Sigmoid colon (tissue), 6 donors: ENCODE measurements at regions not wholly inside any gene's neighbourhood (a gene's known extent, or its start where the extent isn't known, plus 50 kb on each side); places are given as distances from the start of the nearest gene placed in this dataset.

Experiments used
- DNase-seq: peaks from one replicate; pipeline ENCODE4 v3.0.0-alpha.2; 2019
- H3K27ac ChIP-seq, 4 donors: fragments of 200-600 bp; sonication (generic); one replicate each; pipeline ENCODE4 v1.5.1; 2016 to 2019; ENCODE audit warnings: mild to moderate bottlenecking in 1 of 4
- H3K27me3 ChIP-seq, 3 donors: fragments of 200-600 bp; sonication (generic); one replicate each; pipeline ENCODE4 v1.5.1; 2019; ENCODE audit warnings: mild to moderate bottlenecking in 1 of 3
- H3K36me3 ChIP-seq, 4 donors: fragments of 200-600 bp; sonication (generic); one replicate each; pipeline ENCODE4 v1.5.1; 2016 to 2019
- H3K4me1 ChIP-seq, 4 donors: fragments of 200-600 bp; sonication (generic); one replicate each; pipeline ENCODE4 v1.5.1; 2017 to 2019
- H3K4me3 ChIP-seq, 4 donors: fragments of 200-600 bp; sonication (generic); one replicate each; pipeline ENCODE4 v1.5.1; 2017 to 2019; ENCODE audit warnings: mild to moderate bottlenecking in 2 of 4, moderate library complexity in 1 of 4
- H3K9me3 ChIP-seq, 4 donors: fragments of 200-600 bp in 3 of 4; sonication (generic) in 3 of 4; one replicate each; pipeline versions ENCODE4 v1.5.1 to v1.6.1; 2013 to 2019
- EP300 ChIP-seq, 4 donors: sonication (generic); formaldehyde crosslinking; IDR thresholded peaks; one replicate each; pipeline ENCODE4 v1.6.1; 2017; ENCODE audit warnings: antibody characterized with exemption in 4 of 4
- POLR2A ChIP-seq, 2 donors: fragments of 450-650 bp; IDR thresholded peaks; one replicate each; pipeline ENCODE4 v1.6.1; 2016; ENCODE audit warnings: antibody characterized with exemption in 2 of 2, mild to moderate bottlenecking in 2 of 2, moderate library complexity in 2 of 2
- POLR2AphosphoS5 ChIP-seq, 4 donors: sonication (generic); formaldehyde crosslinking; IDR thresholded peaks; one replicate each; pipeline ENCODE4 v1.6.1; 2017; ENCODE audit warnings: antibody characterized with exemption in 4 of 4
- WGBS, 2 donors: extraction: QIAGEN DNeasy Blood & Tissue Kit; methylation state at CpG; one replicate each; pipeline ENCODE4 v1.1.7; 2013; 5-methylcytosine and 5-hydroxymethylcytosine counted together
- intact Hi-C: fragments of 100-400 bp; cut with DNase I; formaldehyde crosslinking; loops from one replicate; pipeline ENCODE4 v1.15.1; 2023
- TF ChIP-seq, protein P1 (sequence below), 4 experiments: fragments of 450-650 bp in 3 of 4; fragments of 200-600 bp in 1 of 4; IDR thresholded peaks; one replicate each; pipeline ENCODE4 v1.5.1; 2016 to 2019; ENCODE audit warnings: antibody characterized with exemption in 4 of 4, mild to moderate bottlenecking in 3 of 4, moderate library complexity in 2 of 4
- donor health status: healthy with polysubstance abuse.
- donor health status: healthy.

GRCh38 chr3:110296885-110297284, 774.7 kb upstream of the NECTIN3 start:
- TF ChIP-seq POLR2A (IDR thresholded peaks at IDR 0.05), result no peak
- no peak for TF ChIP-seq POLR2AphosphoS5 (IDR thresholded peaks at IDR 0.05)
- no peak for TF ChIP-seq EP300 (IDR thresholded peaks at IDR 0.05)
- TF ChIP-seq, protein P1, sequence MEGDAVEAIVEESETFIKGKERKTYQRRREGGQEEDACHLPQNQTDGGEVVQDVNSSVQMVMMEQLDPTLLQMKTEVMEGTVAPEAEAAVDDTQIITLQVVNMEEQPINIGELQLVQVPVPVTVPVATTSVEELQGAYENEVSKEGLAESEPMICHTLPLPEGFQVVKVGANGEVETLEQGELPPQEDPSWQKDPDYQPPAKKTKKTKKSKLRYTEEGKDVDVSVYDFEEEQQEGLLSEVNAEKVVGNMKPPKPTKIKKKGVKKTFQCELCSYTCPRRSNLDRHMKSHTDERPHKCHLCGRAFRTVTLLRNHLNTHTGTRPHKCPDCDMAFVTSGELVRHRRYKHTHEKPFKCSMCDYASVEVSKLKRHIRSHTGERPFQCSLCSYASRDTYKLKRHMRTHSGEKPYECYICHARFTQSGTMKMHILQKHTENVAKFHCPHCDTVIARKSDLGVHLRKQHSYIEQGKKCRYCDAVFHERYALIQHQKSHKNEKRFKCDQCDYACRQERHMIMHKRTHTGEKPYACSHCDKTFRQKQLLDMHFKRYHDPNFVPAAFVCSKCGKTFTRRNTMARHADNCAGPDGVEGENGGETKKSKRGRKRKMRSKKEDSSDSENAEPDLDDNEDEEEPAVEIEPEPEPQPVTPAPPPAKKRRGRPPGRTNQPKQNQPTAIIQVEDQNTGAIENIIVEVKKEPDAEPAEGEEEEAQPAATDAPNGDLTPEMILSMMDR (IDR thresholded peaks at IDR 0.05), result no peak
- Histone ChIP-seq H3K27me3 (no peaks in the 10 kb centered on the region), H3K27ac (no peak overlapping the region), H3K36me3 (no peaks in the 10 kb centered on the region), H3K4me1 (no peaks in the 10 kb centered on the region), H3K4me3 (no peak overlapping the region), H3K9me3 (peaks cover 0 to 5% (median 0%) of the 10 kb centered on the region in 4 donors)
- no peak for DNase-seq
- WGBS, 2 donors, result 91 to 92% methylated on average over 1 of the region's 1 CpG
- intact Hi-C loops, result no loop called here

- TF ChIP-seq, protein P1 (IDR thresholded peaks at IDR 0.05), result no peak
- TF ChIP-seq POLR2A (IDR thresholded peaks at IDR 0.05), result no peak
- no peak for TF ChIP-seq EP300 (IDR thresholded peaks at IDR 0.05)
- TF ChIP-seq POLR2AphosphoS5 (IDR thresholded peaks at IDR 0.05), result no peak
- no peak for DNase-seq
- Histone ChIP-seq H3K4me1 (no peaks in the 10 kb centered on the region), H3K27ac (no peak overlapping the region), H3K4me3 (no peak overlapping the region), H3K36me3 (no peaks in the 10 kb centered on the region), H3K9me3 (no peaks in the 10 kb centered on the region), H3K27me3 (no peaks in the 10 kb centered on the region)
- 77 to 89% methylated on average over 3 of the region's 3 CpGs for WGBS, 2 donors
- intact Hi-C loops, result no loop called here
Observed at GRCh38 chr3:110301781-110302180, 769.8 kb upstream of the NECTIN3 start.

DNA sequence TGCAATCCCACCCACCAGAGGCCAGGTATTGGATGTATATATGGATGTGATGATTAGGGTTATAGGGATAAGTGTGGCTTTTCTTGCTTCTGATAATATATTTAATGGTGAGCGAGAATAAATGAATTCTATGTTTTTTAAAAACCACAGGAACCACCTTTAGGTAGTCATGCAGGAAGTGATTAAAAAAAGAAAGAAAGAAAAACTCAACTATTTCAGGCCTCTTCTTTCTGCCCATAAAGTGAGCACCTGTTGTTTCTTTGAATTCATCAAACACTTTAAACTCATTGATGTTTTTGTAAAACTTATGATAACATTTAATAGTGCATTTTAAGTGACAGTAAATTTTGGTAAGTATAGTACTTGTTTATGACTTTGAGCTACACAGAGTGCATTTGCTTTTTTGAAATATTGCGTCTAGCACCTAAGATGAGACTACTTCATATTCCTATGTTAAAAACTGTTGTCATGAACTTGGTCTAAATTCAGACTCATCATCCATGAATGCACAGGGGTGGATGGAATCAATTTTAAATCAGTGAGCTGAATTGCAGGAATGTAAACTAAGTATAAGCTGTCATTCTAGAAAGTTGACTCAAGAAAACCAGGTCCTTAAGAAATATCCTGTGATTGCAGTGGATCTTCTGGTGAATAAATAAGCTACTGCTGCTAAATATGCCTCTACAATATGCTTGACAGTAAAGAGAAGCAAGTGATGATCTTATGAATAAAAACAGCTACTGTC, 764.4 kb upstream of the NECTIN3 start:
- Histone ChIP-seq H3K27me3 (no peaks in the 10 kb centered on the region), H3K4me3 (no peak overlapping the region), H3K9me3 (no peaks in the 10 kb centered on the region), H3K4me1 (no peaks in the 10 kb centered on the region), H3K27ac (no peak overlapping the region), H3K36me3 (no peaks in the 10 kb centered on the region)
- no peak for DNase-seq
- TF ChIP-seq POLR2A (IDR thresholded peaks at IDR 0.05) (no peak), POLR2AphosphoS5 (IDR thresholded peaks at IDR 0.05) (no peak), EP300 (IDR thresholded peaks at IDR 0.05) (no peak)
- TF ChIP-seq, protein P1 (IDR thresholded peaks at IDR 0.05), result no peak
- intact Hi-C loops, result no loop called here
- WGBS, 2 donors, result 75 to 91% methylated on average over 2 of the region's 2 CpGs

- Histone ChIP-seq H3K4me3 (no peak overlapping the region), H3K9me3 (no peaks in the 10 kb centered on the region), H3K4me1 (no peaks in the 10 kb centered on the region), H3K27ac (no peak overlapping the region), H3K27me3 (no peaks in the 10 kb centered on the region), H3K36me3 (no peaks in the 10 kb centered on the region)
- intact Hi-C loops, result no loop called here
- TF ChIP-seq, protein P1 (IDR thresholded peaks at IDR 0.05), result no peak
- TF ChIP-seq POLR2AphosphoS5 (IDR thresholded peaks at IDR 0.05) (no peak), POLR2A (IDR thresholded peaks at IDR 0.05) (no peak), EP300 (IDR thresholded peaks at IDR 0.05) (no peak)
- no peak for DNase-seq
Observed at GRCh38 chr3:110311541-110311940, 760.1 kb upstream of the NECTIN3 start.
